Non-pigmented ciliary epithelial cell (primary cell): ENCODE measurements at regions not wholly inside any gene's neighbourhood (a gene's known extent, or its start where the extent isn't known, plus 50 kb on each side); places are given as distances from the start of the nearest gene placed in this dataset.
"Not testable (repeated sequence)": the region's sequence is repeated elsewhere in the genome, so short reads cannot be mapped to it uniquely, and the experiment has no call there.

Experiments
- DNase-seq: peaks from one replicate; pipeline ENCODE4 v3.0.0-alpha.2; 2010; ENCODE audit warnings: low read depth

- DNase-seq, result no peak
Observed at GRCh38 chr3:191646242-191646641, 185.3 kb downstream of the PYDC2 start.

- no peak for DNase-seq
Observed at GRCh38 chr3:191648787-191649186, 187.8 kb downstream of the PYDC2 start.

- DNase-seq, result no peak
Observed at GRCh38 chr3:191649626-191650025, 188.7 kb downstream of the PYDC2 start.

GRCh38 chr3:191658781-191659419, 197.9 kb downstream of the PYDC2 start:
- not testable (repeated sequence) for DNase-seq

GRCh38 chr3:191662150-191662549, 201.2 kb downstream of the PYDC2 start:
- DNase-seq, result not testable (repeated sequence)

- DNase-seq, result no peak
Observed at GRCh38 chr3:191680989-191681597, 220.1 kb downstream of the PYDC2 start.

- no peak for DNase-seq
Observed at GRCh38 chr3:191682961-191683360, 222.0 kb downstream of the PYDC2 start.

- DNase-seq, result no peak
Observed at GRCh38 chr3:191686626-191687025, 225.7 kb downstream of the PYDC2 start.

GRCh38 chr3:191688756-191689433, 227.9 kb downstream of the PYDC2 start:
- no peak for DNase-seq

GRCh38 chr3:191691184-191691583, 230.2 kb downstream of the PYDC2 start:
- not testable (repeated sequence) for DNase-seq

- DNase-seq, result no peak
Observed at GRCh38 chr3:191695131-191695814, 234.3 kb downstream of the PYDC2 start.

- DNase-seq, result no peak
Observed at GRCh38 chr3:191695815-191696153, 234.8 kb downstream of the PYDC2 start.

- DNase-seq, result no peak
Observed at GRCh38 chr3:191696348-191696747, 235.4 kb downstream of the PYDC2 start.

- no peak for DNase-seq
Observed at GRCh38 chr3:191699546-191699945, 238.6 kb downstream of the PYDC2 start.

GRCh38 chr3:191702121-191702520, 241.2 kb downstream of the PYDC2 start:
- DNase-seq, result no peak

GRCh38 chr3:191707817-191708216, 246.9 kb downstream of the PYDC2 start:
- no peak for DNase-seq

GRCh38 chr3:191715585-191715984, 254.6 kb downstream of the PYDC2 start:
- no peak for DNase-seq

GRCh38 chr3:191721390-191721861, 260.5 kb downstream of the PYDC2 start:
- DNase-seq, result no peak

GRCh38 chr3:191721990-191722389, 261.0 kb downstream of the PYDC2 start:
- no peak for DNase-seq

GRCh38 chr3:191727338-191727737, 266.4 kb downstream of the PYDC2 start:
- no peak for DNase-seq

GRCh38 chr3:191728186-191728585, 267.2 kb downstream of the PYDC2 start:
- DNase-seq, result no peak

- no peak for DNase-seq
Observed at GRCh38 chr3:191737742-191738141, 276.8 kb downstream of the PYDC2 start.

GRCh38 chr3:191740712-191741111, 279.7 kb downstream of the PYDC2 start:
- no peak for DNase-seq
